Right lobe of liver (tissue), 6 donors: ENCODE measurements at regions not wholly inside any gene's neighbourhood (a gene's known extent, or its start where the extent isn't known, plus 50 kb on each side); places are given as distances from the start of the nearest gene placed in this dataset.

Experiments used
- ATAC-seq, 4 donors: fragments of 200-7000 bp; cut with Tn5 transposase; one replicate each; pipeline ENCODE4 v1.9.1; 2020; ENCODE audit warnings: mild to moderate bottlenecking in 4 of 4, moderate library complexity in 4 of 4
- DNase-seq, 3 donors: peaks; one replicate each; pipeline ENCODE4 v3.0.0-alpha.2; 2020
- H3K27ac ChIP-seq, 3 donors: fragments of 200-600 bp; one replicate each; pipeline ENCODE4 v1.8.0; 2022
- H3K27me3 ChIP-seq, 2 donors: fragments of 200-600 bp; one replicate each; pipeline ENCODE4 v1.8.0; 2022
- H3K36me3 ChIP-seq, 4 donors: fragments of 200-600 bp; sonication (generic) in 1 of 4; one replicate each; pipeline versions ENCODE4 v1.5.1 to v1.8.0; 2017 to 2022; ENCODE audit warnings: control low read depth in 1 of 4
- H3K4me1 ChIP-seq, 4 donors: fragments of 200-600 bp; sonication (generic) in 1 of 4; one replicate each; pipeline versions ENCODE4 v1.5.1 to v1.8.0; 2017 to 2022; ENCODE audit warnings: control low read depth in 1 of 4
- H3K4me3 ChIP-seq, 3 donors: fragments of 200-600 bp; one replicate each; pipeline ENCODE4 v1.8.0; 2022
- H3K9me3 ChIP-seq, 4 donors: fragments of 200-600 bp; sonication (generic) in 1 of 4; one replicate each; pipeline versions ENCODE4 v1.5.1 to v1.8.0; 2017 to 2022; ENCODE audit warnings: control low read depth in 1 of 4
- POLR2A ChIP-seq: fragments of 450-650 bp; IDR thresholded peaks from one replicate; pipeline ENCODE4 v1.6.1; 2017; ENCODE audit warnings: antibody characterized with exemption, mild to moderate bottlenecking
- WGBS: methylation state at CpG from one replicate; pipeline ENCODE4 v1.1.6; 2018; ENCODE audit warnings: low coverage, low lambda C conversion rate; ENCODE audit not compliant: insufficient coverage; ENCODE audit errors: missing lambda C conversion rate; 5-methylcytosine and 5-hydroxymethylcytosine counted together
- intact Hi-C, 2 donors: fragments of 100-400 bp; cut with DNase I; formaldehyde crosslinking; loops; one replicate each; pipeline versions ENCODE4 v1.11.2 to v1.14.1; 2022
- TF ChIP-seq, protein P1 (sequence below), 4 donors: fragments of 200-600 bp in 3 of 4; fragments of 450-650 bp in 1 of 4; IDR thresholded peaks; one replicate each; pipeline versions ENCODE4 v1.5.1 to v1.8.0; 2016 to 2022; ENCODE audit warnings: antibody characterized with exemption in 4 of 4, mild to moderate bottlenecking in 2 of 4
- donor health status: DM: no; HTN: yes; CAD: no.
- donor health status: DM: no; HTN: no; CAD: no.
- donor health status: DM: no; HTN: no; CAD: no.
- donor health status: DM: no; HTN: yes; CAD: no.
- donor health status: DM: no; HTN: yes; CAD: no.

DNA sequence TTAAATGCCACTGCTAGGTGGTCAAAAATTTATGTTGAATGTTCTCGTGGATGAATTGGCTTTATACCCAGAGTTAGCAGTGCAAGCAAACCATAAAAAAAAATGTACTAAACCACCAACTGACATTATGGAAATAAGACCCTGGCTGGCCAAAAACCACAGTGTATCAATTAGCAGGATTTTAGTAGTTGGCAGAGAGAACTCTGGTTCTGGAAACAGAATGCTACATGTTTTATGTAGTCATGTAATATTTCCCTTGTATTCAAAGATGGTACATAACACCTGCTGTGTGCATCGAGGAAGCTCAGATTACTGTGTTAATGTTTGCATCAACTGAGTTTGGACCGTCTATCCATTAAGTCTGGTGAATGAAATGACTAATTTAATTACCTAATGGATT, 618.5 kb downstream of the CCSER2 start:
- ATAC-seq, result no peak
- no peaks in the 10 kb centered on the region for H3K9me3 ChIP-seq
- intact Hi-C loops, result no loop called here
- DNase-seq, result no peak
- H3K4me3 ChIP-seq, result no peak overlapping the region
- no peaks in the 10 kb centered on the region for H3K27me3 ChIP-seq
- no peak for TF ChIP-seq POLR2A
- TF ChIP-seq, protein P1, sequence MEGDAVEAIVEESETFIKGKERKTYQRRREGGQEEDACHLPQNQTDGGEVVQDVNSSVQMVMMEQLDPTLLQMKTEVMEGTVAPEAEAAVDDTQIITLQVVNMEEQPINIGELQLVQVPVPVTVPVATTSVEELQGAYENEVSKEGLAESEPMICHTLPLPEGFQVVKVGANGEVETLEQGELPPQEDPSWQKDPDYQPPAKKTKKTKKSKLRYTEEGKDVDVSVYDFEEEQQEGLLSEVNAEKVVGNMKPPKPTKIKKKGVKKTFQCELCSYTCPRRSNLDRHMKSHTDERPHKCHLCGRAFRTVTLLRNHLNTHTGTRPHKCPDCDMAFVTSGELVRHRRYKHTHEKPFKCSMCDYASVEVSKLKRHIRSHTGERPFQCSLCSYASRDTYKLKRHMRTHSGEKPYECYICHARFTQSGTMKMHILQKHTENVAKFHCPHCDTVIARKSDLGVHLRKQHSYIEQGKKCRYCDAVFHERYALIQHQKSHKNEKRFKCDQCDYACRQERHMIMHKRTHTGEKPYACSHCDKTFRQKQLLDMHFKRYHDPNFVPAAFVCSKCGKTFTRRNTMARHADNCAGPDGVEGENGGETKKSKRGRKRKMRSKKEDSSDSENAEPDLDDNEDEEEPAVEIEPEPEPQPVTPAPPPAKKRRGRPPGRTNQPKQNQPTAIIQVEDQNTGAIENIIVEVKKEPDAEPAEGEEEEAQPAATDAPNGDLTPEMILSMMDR (IDR thresholded peaks at IDR 0.05), result no peak
- H3K4me1 ChIP-seq, result no peaks in the 10 kb centered on the region
- no peaks in the 10 kb centered on the region for H3K36me3 ChIP-seq
- 52% methylated on average over 3 of the region's 3 CpGs for WGBS
- no peak overlapping the region for H3K27ac ChIP-seq

DNA sequence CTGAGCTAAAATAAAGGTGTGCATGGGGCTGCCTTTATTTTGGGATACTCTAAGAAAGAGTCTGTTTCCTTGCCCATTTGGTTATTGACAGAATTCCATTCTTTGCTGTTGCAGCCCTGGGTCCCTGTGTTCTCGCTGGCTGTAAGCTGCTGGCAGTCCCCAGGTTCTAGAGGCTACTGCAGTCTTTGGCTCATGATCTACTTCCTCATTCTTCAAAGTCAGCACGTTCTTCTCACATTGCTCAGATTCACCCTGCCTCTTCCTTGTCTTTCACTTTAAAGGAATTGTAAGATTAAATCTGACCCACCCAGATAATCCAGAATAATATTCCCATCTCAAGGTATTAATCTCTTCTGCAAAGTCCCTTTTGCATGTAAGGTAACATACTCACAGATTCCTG, 620.3 kb downstream of the CCSER2 start:
- Histone ChIP-seq H3K36me3 (no peaks in the 10 kb centered on the region), H3K9me3 (no peaks in the 10 kb centered on the region), H3K4me3 (no peak overlapping the region), H3K4me1 (no peaks in the 10 kb centered on the region), H3K27me3 (no peaks in the 10 kb centered on the region), H3K27ac (no peak overlapping the region)
- TF ChIP-seq POLR2A, result no peak
- TF ChIP-seq, protein P1 (IDR thresholded peaks at IDR 0.05), result no peak
- DNase-seq (no peak), ATAC-seq (no peak)
- 36% methylated on average over 2 of the region's 2 CpGs for WGBS
- intact Hi-C loops, result no loop called here

DNA sequence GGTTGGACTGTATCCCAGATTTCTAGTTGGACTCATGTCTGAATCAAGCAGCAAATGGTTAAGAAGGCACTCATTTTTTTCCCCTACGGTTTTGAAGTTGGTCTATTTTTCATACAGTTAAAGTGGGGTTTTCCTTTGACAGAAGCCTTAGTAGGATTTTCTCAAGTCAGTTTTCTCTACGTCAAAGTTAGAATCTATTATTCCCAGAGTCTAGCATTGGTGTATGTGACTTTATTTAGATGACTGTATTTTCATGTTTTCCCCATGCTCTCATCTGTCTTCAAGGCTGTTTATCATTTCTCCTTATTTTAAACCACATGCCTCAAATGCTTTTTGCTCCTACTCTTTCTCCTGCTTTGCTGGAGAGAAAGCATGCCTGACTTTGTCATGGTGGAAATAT, 623.2 kb downstream of the CCSER2 start:
- no peaks in the 10 kb centered on the region for H3K36me3 ChIP-seq
- intact Hi-C loops, result no loop called here
- no peak overlapping the region for H3K27ac ChIP-seq
- ATAC-seq (no peak), DNase-seq (no peak)
- H3K4me3 ChIP-seq, result no peak overlapping the region
- no peak for TF ChIP-seq POLR2A
- TF ChIP-seq, protein P1 (IDR thresholded peaks at IDR 0.05), result no peak
- no peaks in the 10 kb centered on the region for H3K4me1 ChIP-seq
- H3K9me3 ChIP-seq, result no peaks in the 10 kb centered on the region
- no peaks in the 10 kb centered on the region for H3K27me3 ChIP-seq
- WGBS, result 59% methylated on average over 2 of the region's 2 CpGs

DNA sequence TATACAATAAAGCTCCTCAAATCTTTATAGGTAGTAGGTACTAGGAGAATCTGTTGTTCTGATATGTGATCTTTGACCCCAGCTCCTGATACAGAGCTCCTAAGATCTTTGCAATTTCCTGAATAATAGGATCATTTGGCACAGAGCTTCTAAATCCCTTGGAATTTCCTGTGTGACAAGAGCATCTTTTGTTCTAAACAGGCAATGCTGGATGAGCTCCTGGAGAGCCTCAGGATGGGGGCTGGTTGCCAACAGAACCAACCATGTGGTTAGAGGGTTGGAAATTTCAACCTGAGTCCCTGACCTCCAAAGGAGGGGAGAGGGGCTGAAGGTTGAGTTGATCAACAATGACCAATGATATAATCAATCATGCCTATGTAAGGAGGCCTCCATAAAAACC, 629.0 kb downstream of the CCSER2 start:
- intact Hi-C loops, result no loop called here
- no peak for DNase-seq
- Histone ChIP-seq H3K4me3 (no peak overlapping the region), H3K27me3 (no peaks in the 10 kb centered on the region), H3K27ac (no peak overlapping the region), H3K4me1 (no peaks in the 10 kb centered on the region), H3K36me3 (no peaks in the 10 kb centered on the region), H3K9me3 (no peaks in the 10 kb centered on the region)
- TF ChIP-seq POLR2A, result no peak
- no peak for ATAC-seq

DNA sequence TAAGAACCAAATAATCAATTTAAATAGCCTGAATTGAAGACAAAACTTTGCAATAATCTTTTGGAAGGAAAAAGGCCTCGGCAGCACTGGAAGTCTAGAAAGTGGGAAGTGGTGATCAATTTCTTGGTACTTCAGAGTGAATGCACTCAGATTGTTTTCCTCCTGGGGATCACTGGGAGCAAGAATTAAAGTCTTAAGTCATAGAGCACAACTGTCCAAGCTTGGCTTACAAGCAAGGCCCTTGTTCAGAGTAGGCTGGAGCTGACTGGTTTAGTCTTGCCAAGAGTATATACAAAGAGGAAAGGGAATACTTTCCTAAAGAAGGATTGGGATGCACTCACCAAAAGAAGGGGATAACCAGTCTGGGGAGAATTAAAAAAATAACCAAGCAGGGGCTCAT, 637.1 kb downstream of the CCSER2 start:
- Histone ChIP-seq H3K27ac (no peak overlapping the region), H3K4me3 (no peak overlapping the region), H3K4me1 (no peaks in the 10 kb centered on the region), H3K27me3 (no peaks in the 10 kb centered on the region), H3K9me3 (no peaks in the 10 kb centered on the region), H3K36me3 (no peaks in the 10 kb centered on the region)
- 91% methylated on average over 1 of the region's 1 CpG for WGBS
- TF ChIP-seq POLR2A, result no peak
- TF ChIP-seq, protein P1 (IDR thresholded peaks at IDR 0.05), result no peak
- intact Hi-C loops, result no loop called here
- DNase-seq (no peak), ATAC-seq (no peak)
